IPS DF 4.7 (cell line): ENCODE measurements at regions not wholly inside any gene's neighbourhood (a gene's known extent, or its start where the extent isn't known, plus 50 kb on each side); places are given as distances from the start of the nearest gene placed in this dataset.
"Not testable (repeated sequence)": the region's sequence is repeated elsewhere in the genome, so short reads cannot be mapped to it uniquely, and the experiment has no call there.

Experiments
- DNase-seq: peaks from one replicate; pipeline ENCODE4 v3.0.0-alpha.2; 2013; ENCODE audit warnings: low spot score; ENCODE audit errors: extremely low read depth

DNA sequence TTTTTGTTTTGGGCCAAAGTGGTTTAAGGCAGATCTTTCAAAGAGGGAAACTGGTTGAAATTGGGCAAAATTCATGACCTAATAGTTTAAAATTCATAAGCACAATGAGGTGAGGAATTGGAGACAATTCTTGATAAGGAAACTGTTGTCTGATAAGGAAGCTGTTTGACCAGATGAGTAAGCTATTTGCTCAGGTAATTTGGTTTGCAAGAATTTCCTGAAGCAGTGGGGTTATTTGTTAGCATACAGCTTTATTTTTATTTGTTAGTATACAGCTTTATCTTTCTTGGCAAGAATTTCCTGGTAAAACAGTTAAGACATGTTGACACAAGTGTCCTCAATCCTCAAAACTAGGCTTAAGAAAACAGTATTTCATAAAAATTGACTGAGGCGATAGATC is 559.0 kb downstream of the GALC start:
- no peak for DNase-seq

DNA sequence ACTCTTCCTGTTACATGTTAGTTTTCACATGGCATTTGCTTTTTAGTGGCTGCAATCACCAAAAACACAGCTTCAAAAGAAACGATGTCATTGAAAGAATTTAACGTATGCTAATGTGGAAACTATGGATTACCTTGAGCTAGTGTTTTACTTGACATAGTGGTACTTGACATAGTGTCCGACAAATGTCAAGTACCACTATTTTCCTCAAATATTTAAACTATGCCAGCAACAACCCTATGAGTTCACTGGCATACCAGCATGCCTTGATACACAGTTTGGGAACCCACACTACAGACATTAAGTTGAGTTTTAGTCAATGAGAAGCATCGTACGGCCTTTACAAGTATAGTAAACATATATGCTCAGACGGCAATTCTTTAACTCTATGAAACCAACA is 560.3 kb downstream of the GALC start:
- no peak for DNase-seq

DNA sequence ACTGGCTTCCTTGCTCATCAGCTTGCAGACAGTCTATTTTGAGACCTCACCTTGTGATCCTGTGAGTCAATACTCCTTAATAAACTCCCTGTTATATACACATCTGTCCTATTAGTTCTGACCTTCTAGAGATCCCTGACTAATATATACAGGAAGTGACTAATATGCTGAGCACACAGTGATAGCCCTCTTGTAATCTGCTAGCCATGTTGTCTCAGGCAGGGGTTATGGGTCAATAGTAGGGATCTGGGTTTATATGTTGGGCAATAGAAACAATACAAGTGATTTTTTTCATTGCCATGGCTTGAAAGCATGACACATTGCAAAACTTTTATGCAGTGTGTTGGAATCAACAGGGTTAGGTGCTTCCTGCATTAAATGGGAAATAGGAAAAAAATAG is 562.2 kb downstream of the GALC start:
- DNase-seq = no peak

DNA sequence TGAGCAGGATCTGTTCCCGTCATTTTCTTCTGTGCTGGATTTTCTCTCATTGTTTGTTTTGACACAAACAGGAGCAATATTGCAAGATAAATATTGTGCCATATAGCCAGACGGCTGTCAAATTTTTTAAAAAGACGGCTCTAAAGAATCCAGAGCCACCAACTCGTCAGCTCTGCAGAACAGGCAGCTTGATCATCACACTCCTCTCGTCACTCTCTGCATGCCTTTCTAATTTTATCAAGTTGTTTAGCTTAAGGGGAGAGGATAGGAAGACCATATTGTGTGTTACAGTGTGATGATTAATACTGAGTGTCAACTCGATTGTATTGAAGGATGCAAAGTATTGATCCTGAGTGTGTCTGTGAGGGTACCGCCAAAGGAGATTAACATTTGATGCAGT is 562.8 kb downstream of the GALC start:
- no peak for DNase-seq

DNA sequence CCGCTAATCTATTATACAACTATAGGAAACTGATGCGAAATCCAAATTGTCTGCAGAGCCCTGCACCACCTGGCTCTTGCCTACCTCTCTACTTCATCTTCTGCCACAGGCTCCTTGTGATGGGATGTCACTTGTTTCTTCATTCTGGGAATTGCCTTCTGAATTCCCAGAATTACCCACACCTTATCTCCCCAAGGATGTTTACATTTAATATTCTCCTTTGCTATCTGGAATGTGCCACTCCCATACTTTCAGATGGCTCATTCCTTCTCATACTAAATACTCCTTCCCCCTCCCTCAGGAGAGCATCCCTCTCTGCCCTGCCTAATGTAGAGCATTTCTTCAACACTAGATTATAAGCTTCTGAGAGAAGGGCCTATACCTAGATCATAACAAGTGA is 573.1 kb downstream of the GALC start:
- no peak for DNase-seq

DNA sequence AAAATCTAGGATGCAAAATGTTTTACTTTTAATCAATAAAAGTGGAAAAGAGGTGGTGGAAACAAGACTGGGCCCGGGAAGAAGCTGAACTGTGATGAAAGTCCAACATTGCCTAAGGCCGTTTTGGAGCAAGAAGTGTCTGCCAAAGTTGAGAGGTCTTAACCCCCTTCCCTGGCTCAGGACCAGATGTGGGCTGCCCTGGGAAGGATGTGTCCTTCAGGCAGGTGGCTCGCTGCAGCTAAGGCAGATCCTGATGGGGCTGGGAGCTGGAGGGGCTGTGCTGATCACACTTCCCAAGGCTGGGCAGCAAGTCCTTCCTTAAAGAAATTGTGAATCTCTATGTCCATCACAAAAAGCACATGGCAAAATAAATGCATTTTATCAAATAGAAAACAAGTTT is 581.6 kb downstream of the GALC start:
- no peak for DNase-seq

DNA sequence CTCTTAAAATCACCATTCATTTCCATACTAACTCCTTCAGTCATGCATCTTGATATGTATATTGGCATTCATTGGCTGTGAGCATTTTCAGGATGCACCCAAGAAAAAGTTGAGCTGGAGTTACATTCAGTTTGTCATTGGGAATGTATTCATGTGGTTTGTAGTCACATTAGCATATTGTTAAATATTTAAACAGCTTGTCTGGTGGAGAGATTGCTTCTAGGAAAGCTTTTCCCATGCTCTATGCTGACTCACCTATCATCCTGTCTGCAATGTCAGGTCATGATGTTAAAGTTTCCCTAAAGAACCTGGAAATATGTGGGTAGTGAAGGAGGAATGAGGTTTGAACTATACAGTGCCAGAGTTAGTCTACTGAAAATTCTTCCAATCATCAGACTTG is 583.6 kb downstream of the GALC start:
- DNase-seq = no peak

DNA sequence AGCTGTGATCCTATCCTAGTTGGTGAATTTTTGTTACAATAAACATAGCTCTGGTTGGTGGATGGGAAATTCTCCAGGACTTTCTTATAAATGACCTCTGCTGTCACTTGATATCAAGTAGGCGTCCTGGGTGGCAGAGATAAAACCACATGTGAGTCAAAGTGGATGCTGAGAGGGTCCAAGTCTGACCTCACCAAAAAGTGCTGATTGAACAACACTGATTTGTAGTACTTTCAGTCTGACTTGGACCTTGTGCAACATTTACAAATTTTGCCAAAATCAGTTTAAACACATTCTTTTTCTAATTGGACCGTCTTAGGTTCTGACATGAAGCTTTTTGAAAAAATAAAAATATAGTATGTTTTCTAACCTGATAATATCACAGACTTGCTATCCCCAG is 585.6 kb downstream of the GALC start:
- no peak for DNase-seq

DNA sequence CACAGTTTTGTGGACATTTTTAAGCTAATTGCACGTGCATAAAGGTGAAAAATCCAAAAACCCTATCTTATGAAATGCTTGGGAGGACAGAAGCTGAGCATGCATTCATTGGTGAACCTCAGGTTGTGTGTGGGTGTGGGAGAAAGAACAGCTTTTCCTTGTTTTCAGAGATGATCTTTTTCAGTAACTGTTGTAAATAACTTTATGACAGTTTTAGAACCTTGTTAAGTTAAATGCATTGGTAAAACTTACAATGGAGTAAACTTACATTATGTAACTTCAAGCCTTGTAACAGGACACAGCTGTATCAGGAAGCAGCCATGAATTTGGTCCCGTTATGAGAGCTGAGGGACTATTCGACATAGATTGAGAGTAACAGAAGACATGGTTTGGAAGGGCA is 587.4 kb downstream of the GALC start:
- no peak for DNase-seq

DNA sequence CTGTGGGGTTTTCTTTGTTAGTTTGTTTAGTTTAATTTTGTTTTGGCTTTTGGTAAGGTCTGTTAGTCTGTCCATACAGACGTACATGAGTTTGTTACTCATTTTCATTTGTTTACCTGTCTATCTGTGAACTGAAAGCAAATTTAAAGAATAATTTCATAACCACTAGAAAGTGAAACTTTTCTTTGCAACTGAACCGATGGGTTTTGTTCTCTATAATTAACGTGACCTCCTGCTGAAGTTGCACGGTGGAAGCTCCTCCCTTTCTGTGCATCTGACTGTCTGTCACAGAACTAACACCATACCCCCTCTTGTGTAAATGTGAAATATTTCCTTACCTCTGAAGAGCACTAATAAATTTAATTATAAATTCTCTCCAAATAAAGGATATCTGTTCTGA is 595.5 kb downstream of the GALC start:
- DNase-seq = no peak

DNA sequence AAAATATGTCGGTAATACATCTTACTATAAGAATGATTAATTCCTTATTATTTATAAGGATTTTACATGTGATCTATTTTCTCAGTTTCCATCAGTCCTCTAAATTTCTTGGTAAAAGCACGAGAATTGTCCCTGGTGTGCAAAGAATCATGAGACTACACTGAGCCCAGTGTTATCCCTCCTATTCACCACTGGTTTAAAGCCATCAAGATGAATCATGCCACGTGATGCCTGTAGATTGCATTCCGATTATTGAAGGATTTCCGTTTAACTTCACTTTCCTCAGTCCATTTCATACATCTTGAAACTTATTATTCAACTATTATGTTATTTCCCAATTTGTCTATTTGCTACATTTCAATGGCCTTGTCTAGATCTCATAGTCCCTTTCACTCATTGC is 601.9 kb downstream of the GALC start:
- no peak for DNase-seq

DNA sequence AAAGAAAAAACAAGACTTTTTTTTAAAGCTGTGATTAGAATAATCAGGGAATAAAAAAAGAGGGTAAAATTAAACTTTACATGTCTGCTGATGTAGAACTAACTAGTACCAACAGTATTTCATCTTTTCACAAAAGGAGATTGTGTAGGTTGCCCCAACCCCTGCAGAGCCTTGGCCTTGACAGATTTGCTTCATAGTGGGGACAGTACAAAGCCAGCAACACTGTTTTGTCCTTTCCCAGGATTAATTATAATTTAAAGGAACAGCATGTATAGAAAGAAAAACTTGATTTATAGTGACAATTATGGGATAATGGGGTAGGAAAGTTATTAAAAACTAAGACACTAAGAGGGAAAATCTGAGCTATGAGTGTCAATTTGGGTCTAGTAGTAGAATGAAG is 604.0 kb downstream of the GALC start:
- no peak for DNase-seq

DNA sequence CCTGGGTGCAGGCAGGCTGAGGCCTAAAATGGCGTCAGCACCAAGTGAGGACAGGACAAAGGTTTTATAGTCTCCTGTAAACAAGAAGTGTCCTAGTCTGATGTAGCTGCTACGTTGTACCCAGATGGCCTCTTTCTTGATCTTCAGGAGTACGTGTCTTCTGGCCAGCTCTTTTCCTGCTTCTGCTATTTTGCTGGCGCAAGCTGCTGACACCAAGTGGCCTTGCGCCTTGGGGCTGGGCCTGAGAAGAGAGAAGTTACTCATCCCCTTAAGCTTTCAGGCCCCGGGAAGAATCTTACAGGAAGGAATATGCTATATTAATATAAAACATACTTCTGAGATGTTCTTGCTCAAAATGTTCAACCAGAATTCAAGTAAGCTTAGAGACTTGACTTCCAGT is 605.2 kb downstream of the GALC start:
- no peak for DNase-seq

DNA sequence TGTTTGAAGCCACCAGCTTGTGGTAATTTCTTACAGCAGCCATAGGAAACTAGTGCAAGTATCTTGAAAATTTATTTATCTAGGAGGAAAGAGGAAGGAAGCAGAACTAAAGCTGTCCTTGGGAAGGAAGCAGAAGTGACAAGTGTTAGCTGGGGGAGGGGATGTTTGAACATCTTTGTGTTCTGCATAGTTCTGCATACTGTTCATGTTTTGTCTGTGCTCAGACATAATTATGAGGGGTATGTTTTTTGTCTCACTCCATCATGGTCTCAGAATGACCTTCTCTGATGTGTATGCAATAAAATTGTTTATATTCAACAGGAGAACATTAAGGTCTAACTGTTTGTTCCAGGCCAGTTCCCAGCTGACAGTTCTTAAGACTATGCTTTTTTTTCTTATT is 606.5 kb downstream of the GALC start:
- DNase-seq = no peak

DNA sequence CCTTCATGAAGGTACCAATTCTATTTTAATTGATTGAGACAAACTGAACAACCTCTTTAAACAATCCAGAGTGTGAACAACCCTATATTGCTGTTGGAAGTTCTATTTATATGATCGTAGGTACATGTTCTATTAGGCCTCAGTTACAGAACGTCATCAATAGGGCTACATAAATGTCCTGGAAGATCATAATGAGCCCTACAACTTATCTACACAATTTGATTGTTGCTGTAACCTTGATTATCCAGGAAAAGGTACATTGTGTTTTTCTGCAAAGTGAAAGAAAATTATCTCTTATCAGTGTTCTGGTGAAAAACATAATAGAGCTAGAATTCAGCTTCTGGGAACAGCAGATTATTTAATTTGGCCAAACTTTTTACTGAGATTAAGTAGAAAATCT is 612.9 kb downstream of the GALC start:
- no peak for DNase-seq

DNA sequence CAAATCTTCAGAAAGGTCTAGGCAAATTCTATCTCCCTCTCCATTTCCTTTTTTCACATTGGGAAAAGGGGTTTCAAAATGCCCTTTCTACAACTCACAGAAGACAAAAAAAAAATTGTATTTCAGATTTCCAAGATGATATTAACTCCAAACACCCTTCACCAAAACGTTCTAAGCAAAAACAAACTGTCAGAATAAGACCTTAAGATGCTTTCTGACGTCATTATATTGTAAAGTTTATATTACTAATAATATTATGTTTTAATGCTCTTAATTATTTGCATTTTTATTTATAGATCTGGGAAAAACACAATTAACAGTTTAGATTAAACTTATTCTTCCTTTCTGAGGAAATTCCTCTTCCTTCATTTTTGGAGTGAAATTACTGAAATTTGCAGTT is 624.2 kb downstream of the GALC start:
- DNase-seq = no peak

DNA sequence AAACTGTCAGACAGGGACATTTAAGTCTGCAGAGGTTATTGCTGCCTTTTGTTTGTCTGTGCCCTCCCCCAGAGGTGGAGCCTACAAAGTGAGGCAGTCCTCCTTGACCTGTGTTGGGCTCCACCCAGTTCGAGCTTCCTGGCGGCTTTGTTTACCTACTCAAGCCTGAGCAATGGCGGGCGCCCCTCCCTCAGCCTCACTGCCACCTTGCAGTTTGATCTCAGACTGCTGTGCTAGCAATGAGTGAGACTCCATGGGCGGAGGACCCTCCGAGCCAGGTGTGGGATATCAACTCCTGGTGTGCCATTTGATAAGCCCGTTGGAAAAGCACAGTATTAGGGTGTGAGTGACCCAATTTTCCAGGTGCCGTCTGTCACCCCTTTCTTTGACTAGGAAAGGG is 632.7 kb downstream of the GALC start:
- DNase-seq = not testable (repeated sequence)

DNA sequence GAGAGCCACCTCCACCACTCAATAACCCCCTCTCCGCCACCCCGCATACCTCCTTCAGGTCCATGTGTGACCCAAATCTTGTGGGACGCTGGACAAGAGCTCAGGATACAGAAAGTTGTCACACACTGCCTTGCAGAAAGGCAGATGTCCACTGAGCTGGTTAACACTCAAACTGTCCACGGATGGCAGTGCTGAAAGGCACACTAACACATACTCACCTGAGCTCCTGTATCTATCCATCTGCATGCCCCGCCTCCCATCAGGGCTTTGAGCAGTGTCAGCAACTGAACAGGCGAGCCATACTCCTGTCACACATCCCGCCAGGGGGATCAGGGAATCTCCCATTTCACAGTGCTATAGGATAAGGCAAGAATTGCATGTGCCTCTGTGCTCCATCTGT is 642.0 kb downstream of the GALC start:
- DNase-seq = no peak

DNA sequence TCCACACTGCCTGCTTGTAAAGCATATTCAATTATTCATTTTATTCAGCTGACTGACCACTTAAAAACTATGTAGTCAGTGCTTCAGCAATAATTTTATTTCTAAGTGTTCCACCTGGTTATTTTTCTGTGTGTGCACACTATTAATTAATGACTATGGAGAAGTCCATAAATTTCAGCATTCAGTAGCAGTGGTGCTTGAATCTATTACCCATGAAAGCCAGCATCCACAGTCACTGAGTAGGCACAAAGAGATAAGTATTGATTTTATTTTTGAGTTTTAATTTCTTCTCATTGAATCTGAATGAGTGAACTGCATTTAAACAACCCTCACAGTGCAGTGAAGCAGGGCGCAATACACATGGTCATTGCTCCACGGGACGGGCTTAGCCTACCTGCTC is 643.1 kb downstream of the GALC start:
- no peak for DNase-seq

DNA sequence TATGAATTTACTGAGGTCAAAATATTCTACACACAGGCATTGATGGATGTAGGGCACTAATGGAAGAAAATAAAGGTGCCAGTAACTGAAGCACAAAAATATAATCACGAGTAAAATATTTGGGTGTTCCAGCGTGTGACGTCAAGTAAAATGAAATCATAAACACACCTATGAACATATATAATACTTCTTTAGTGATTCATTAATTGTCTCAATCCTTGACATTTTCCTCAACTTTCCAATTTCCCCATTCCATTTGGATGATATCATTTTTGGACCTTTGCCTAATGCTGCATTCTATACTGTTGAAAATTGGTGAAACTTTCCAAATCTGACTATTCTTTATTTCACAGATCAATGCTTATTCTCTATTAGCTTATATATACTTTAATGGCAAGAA is 649.3 kb downstream of the GALC start:
- DNase-seq = no peak

DNA sequence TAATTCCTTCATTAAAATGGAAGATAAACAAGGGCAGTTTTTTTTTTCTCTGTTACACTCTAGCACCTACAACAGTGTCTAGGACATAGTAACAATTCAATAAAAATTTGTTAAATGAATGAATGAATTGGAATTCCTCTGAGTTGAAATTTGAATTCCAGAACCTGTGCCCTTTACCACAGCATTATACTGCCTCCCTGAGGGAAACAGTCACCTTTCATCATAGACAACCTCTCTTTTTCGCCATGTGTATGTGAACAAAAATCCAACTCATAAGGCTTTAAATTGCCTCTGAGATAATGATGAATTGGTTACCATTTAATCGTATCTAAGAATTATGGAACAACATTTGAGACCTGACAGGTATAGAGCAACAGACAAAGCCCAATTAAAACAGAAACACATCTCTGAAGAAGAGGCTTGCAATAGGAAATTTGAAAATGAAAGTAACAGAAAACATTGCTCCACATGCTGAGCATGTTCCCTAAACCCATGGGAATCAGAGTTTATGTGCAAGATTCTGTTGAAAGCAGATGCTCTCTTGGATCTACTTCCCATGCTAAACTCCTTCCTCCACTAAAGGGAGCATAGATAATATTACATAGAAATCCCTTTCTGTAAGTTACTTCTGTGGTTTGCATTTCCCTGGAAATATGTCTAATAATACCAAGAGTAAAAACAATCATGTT is 657.8 kb downstream of the GALC start:
- DNase-seq = no peak

DNA sequence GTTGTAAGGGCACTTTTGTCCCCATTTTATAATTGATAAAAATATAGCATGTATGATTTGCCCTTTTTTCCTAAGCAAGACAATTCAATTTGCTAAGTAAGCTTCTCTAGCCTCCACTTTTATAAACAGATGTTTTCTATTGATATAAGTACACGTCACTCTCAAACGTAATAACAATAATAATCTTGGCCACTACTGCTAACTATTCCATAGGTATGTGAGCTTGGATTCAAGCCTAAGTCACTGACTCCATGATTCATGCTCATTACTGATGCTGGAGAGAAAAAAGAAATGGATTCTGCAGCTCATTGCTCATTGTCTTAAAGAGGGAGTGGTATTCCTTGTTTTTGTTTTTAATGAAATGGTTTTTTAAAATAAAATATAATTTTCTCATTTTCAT is 661.0 kb downstream of the GALC start:
- DNase-seq = no peak

DNA sequence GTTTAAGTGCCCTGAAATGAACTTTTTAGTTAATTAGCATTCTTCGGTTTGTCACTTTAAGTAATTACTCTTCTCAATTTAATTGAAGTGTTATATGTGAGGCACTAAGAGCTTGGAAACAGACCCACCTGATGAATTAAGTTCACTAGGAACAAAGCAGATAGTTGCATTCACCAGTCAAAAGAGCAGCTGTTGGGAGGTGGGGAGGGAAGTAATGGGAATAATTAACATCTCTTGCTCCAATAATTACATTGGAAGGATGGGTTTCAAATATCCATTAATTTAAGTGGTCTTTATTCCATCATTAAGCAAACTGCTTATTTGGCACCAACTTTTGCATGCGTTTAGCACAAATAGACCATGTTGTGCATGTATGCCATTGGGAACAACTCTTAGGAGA is 667.2 kb downstream of the GALC start:
- DNase-seq = no peak

DNA sequence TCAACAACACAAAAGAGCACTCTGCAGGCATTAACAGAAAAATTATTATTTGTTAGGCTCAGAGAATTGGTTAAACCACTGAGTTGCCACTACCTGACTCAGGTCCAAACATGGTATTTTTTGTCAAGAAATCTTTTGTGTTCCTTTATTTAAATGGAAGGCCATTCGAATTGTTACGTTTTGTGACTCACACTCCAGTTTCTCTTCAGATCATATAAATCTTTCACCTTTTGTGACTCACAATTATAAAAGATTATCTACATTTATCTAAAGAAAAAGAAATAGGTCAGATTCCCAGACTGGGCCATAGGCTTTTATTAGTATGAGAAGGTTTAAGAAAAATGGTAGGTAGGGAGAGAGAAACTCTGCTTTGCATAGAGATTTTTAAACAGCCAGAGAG is 669.8 kb downstream of the GALC start:
- no peak for DNase-seq
